Liver (tissue), 2 donors: ENCODE measurements at regions not wholly inside any gene's neighbourhood (a gene's known extent, or its start where the extent isn't known, plus 50 kb on each side); places are given as distances from the start of the nearest gene placed in this dataset.

Experiments used
- YY1 ChIP-seq: IDR thresholded peaks from 2 replicates; pipeline ENCODE4 v1.6.1; 2016; ENCODE audit warnings: antibody characterized with exemption, mild to moderate bottlenecking
- TF ChIP-seq, protein P1 (sequence below): fragments of 150-350 bp; IDR thresholded peaks from 2 replicates; pipeline ENCODE4 v1.5.1; 2017; ENCODE audit warnings: improper control_type of control experiment, low read depth, low read length; ENCODE audit not compliant: missing input control
- donor health status: healthy.

- TF ChIP-seq, protein P1, sequence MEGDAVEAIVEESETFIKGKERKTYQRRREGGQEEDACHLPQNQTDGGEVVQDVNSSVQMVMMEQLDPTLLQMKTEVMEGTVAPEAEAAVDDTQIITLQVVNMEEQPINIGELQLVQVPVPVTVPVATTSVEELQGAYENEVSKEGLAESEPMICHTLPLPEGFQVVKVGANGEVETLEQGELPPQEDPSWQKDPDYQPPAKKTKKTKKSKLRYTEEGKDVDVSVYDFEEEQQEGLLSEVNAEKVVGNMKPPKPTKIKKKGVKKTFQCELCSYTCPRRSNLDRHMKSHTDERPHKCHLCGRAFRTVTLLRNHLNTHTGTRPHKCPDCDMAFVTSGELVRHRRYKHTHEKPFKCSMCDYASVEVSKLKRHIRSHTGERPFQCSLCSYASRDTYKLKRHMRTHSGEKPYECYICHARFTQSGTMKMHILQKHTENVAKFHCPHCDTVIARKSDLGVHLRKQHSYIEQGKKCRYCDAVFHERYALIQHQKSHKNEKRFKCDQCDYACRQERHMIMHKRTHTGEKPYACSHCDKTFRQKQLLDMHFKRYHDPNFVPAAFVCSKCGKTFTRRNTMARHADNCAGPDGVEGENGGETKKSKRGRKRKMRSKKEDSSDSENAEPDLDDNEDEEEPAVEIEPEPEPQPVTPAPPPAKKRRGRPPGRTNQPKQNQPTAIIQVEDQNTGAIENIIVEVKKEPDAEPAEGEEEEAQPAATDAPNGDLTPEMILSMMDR, result no peak
- TF ChIP-seq YY1, result no peak
Observed at GRCh38 chr12:127107744-127108143, 1159.2 kb upstream of the TMEM132C start.
